AG09319 (cell line): ENCODE measurements at regions not wholly inside any gene's neighbourhood (a gene's known extent, or its start where the extent isn't known, plus 50 kb on each side); places are given as distances from the start of the nearest gene placed in this dataset.
"Not testable (repeated sequence)": the region's sequence is repeated elsewhere in the genome, so short reads cannot be mapped to it uniquely, and the experiment has no call there.

ENCODE experiments used
- DNase-seq: peaks from one replicate; pipeline ENCODE4 v3.0.0-alpha.2; 2010; ENCODE audit warnings: low read depth; ENCODE audit errors: extremely low read depth
- CTCF ChIP-seq: IDR thresholded peaks from 2 replicates; pipeline ENCODE4 v1.5.1; 2011; ENCODE audit warnings: low read depth, mild to moderate bottlenecking, inconsistent platforms, low read length, moderate library complexity

DNA sequence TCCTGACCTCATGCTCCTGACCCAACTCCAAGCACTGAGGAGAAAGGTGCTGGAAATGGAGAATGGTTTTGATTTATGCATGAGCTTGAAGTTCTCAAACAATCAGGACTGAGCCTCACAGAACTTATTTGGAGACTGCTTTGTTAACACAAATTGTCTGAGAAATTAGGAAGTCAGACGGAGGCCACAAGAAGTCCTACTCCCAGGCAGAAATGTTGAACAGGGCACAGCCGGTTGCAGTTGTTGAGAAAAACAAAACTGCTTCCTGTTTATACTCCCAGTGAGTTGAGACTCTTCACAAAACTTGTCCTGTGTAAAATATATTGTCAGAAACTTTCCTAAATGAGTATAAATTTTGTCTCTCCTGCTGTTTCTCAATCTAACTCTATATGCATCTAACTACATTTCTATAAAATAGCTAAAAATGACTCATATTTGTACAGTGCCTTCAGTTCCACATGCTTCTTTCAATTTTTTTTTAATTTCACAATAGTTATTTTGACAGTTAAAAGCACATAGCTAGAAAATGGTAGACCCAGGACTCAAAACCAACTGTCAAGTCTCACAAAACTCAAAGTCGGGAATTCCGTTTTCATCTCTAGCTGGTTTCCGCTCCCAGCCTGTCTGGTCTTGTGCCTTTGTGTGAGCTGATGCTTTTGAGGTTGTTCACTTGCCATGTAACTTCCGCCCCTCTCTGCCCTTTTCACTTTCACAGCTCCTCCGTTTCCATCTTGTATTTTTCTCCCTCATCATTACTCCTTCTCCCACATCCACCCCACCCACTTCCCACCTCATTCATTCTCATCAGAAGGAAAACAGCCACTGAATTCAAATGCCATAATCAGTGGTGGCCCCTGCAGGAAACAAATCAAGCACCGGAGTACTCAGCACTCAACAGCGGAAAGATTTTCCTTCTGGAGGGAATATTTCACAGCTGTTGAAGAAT, 215.0 kb downstream of the SUCLG1 start:
- DNase-seq = no peak
- no peak for TF ChIP-seq CTCF

DNA sequence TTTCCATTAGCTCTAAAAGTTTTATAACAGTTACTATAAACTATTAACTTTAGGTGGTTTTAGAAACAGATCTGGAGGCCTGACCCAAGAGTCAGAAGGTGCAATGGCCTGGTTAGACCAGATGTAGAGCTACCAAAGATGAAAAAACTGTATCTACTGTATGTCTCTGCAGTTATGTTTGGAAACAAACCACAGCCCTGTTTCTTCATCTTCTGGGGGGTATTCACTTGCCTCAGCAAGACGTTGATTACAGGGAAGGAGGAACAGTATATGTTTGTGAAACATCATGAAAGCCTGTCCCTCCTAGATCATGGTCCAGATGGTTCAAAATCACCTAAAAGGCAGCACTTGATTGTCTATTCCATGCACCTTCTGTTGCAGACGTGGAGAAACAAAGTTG, 220.2 kb downstream of the SUCLG1 start:
- no peak for DNase-seq
- no peak for TF ChIP-seq CTCF

GRCh38 chr2:84236288-84236687, 222.8 kb downstream of the SUCLG1 start:
- TF ChIP-seq CTCF = no peak
- no peak for DNase-seq

DNA sequence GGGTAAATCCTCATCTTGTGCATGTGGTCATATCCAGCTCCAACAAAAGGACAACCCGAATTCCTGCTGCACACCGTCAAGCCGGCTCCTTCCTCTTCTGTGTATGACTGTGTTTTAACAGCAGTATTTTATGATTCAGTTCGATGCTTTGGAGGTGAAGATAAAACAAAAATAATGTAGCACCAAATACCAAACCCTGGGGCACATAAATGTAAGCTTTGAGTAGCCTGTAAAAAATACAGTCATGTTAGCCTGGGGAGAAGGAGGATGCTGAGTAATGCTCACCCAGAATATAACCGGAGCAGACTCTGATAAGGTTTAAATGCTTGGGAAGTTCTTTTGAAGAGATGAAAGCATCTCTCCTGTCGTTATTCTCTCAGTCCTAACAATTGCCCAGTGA, 225.0 kb downstream of the SUCLG1 start:
- DNase-seq = no peak

GRCh38 chr2:84231478-84231877, 227.6 kb downstream of the SUCLG1 start:
- DNase-seq = no peak
- TF ChIP-seq CTCF = no peak

More for the DNA sequence above, 225.0 kb downstream of the SUCLG1 start:
- no peak for TF ChIP-seq CTCF

DNA sequence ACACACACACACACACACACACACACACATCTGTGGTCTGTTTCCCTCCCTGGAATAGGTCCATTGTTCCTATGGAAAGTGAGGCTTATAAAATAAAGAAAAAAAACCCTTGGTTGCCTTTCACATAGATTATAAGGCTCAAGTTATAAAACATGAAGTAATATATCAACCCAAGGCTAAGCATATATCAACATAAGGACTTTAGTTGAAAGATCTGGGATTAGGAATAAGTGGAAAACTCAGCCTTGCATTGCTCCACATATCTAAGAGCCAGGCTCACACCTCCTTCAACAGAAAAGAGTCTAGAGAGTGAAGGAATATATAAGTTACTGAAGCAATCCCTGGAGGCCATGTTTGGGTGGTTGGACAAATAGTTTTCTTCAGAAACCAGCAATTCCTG, 235.0 kb downstream of the SUCLG1 start:
- TF ChIP-seq CTCF = no peak
- no peak for DNase-seq

DNA sequence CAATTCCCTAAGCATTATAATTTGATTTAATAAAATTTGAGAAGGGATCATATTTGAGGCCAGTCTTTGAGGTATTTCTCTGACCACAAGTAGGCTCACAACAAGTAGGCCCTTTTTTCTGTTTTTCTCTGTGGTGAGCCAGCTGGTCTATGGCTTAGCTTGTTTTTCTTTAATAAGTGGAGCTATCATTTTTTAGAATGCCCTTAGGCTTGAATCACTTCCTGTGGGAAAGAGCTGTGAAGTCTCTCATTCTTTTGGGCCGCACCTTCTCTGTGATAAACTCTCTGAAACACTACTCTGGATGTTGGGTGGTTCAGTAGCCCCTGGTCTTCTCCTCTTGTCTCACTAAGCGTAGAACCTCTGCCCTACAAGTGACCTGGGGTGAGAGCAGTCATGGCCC, 235.9 kb downstream of the SUCLG1 start:
- no peak for TF ChIP-seq CTCF
- DNase-seq = no peak

DNA sequence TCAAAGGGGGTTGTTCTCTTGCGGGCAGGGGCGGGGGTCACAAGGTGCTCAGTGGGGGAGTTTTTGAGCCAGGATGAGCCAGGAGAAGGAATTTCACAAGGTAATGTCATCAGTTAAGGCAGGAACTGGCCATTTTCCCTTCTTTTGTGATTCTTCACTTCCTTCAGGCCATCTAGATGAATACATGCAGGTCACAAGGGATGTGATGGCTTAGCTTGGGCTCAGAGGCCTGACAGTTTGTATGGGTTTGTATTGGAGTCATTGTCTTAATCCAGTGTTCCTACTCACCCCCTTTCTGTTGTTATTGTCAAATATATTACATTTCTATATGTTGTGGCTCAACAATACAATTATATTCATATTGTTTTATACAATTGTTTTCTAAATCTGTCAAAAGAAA, 238.0 kb downstream of the SUCLG1 start:
- not testable (repeated sequence) for DNase-seq
